OCI-LY1 (cell line): ENCODE measurements at regions not wholly inside any gene's neighbourhood (a gene's known extent, or its start where the extent isn't known, plus 50 kb on each side); places are given as distances from the start of the nearest gene placed in this dataset.

Source experiments
- H2AFZ ChIP-seq: fragments of 200-600 bp; sonication (generic), shearing (Covaris generic); 2 replicates; pipeline ENCODE4 v1.6.0; 2014; ENCODE audit warnings: antibody characterized with exemption, mild to moderate bottlenecking, low read length
- H3F3A ChIP-seq: fragments of 200-600 bp; sonication (generic), shearing (Covaris generic); 2 replicates; pipeline ENCODE4 v1.6.0; 2014; ENCODE audit warnings: mild to moderate bottlenecking, antibody characterized with exemption, low read length, moderate library complexity; ENCODE audit not compliant: insufficient read depth
- H3K27ac ChIP-seq: fragments of 200-600 bp; sonication (generic); 2 replicates; pipeline ENCODE4 v1.5.1; 2014; ENCODE audit warnings: low read length, mixed run types, mild to moderate bottlenecking, low read depth; ENCODE audit not compliant: poor library complexity, severe bottlenecking
- H3K27me3 ChIP-seq: fragments of 200-600 bp; sonication (generic); 2 replicates; pipeline ENCODE4 v1.6.0; 2014; ENCODE audit warnings: antibody characterized with exemption, mild to moderate bottlenecking, low read length, moderate library complexity; ENCODE audit not compliant: insufficient read depth
- H3K36me3 ChIP-seq: fragments of 200-600 bp; sonication (generic); 2 replicates; pipeline ENCODE4 v1.6.1; 2014; ENCODE audit warnings: mild to moderate bottlenecking, antibody characterized with exemption, low read length, moderate library complexity, mixed read lengths; ENCODE audit not compliant: insufficient read depth
- H3K4me1 ChIP-seq: fragments of 200-600 bp; sonication (generic); 2 replicates; pipeline ENCODE4 v1.5.1; 2014; ENCODE audit warnings: mild to moderate bottlenecking, low read length, moderate library complexity; ENCODE audit not compliant: insufficient read depth, severe bottlenecking
- H3K4me2 ChIP-seq: fragments of 200-600 bp; sonication (generic), shearing (Covaris generic); 2 replicates; pipeline ENCODE4 v1.6.1; 2014; ENCODE audit warnings: low read length
- H3K4me3 ChIP-seq: fragments of 200-600 bp; sonication (generic); 2 replicates; pipeline ENCODE4 v1.5.1; 2014; ENCODE audit warnings: low read length, low read depth, mild to moderate bottlenecking, mixed read lengths; ENCODE audit not compliant: poor library complexity, severe bottlenecking
- H3K79me2 ChIP-seq: fragments of 200-600 bp; shearing (Covaris generic); 2 replicates; pipeline ENCODE4 v1.6.1; 2016; ENCODE audit warnings: mixed run types, low read length, mixed read lengths; ENCODE audit not compliant: insufficient read depth
- H3K9ac ChIP-seq: fragments of 200-600 bp; sonication (generic), shearing (Covaris generic); 2 replicates; pipeline ENCODE4 v1.6.1; 2014; ENCODE audit warnings: mild to moderate bottlenecking, low read length, mixed read lengths
- H3K9me2 ChIP-seq: fragments of 200-600 bp; sonication (generic), shearing (Covaris generic); 2 replicates; pipeline ENCODE4 v1.6.1; 2014; ENCODE audit warnings: low read depth, mild to moderate bottlenecking, low read length, mixed read lengths
- H3K9me3 ChIP-seq: fragments of 200-600 bp; shearing (Covaris generic); 2 replicates; pipeline ENCODE4 v1.6.1; 2014; ENCODE audit warnings: low read length, mixed read lengths
- H4K20me1 ChIP-seq: fragments of 200-600 bp; sonication (generic), shearing (Covaris generic); 2 replicates; pipeline ENCODE4 v1.6.0; 2016; ENCODE audit warnings: mild to moderate bottlenecking, low read length; ENCODE audit not compliant: insufficient read depth
- CTCF ChIP-seq: fragments of 200-600 bp; sonication (generic), shearing (Covaris generic); IDR thresholded peaks from 2 replicates; pipeline ENCODE4 v1.5.1; 2017; ENCODE audit warnings: mild to moderate bottlenecking, antibody characterized with exemption, low read length, moderate library complexity, mixed read lengths
- EZH2 ChIP-seq: fragments of 200-600 bp; sonication (generic), shearing (Covaris generic); IDR thresholded peaks from 2 replicates; pipeline ENCODE4 v1.8.0; 2017; ENCODE audit warnings: borderline replicate concordance, mixed run types, mild to moderate bottlenecking, antibody characterized with exemption, low read length, moderate library complexity, mixed read lengths

GRCh38 chr5:14932902-14933469 lies 61.4 kb upstream of the ANKH start:
- no peak for TF ChIP-seq CTCF
- no peak for TF ChIP-seq EZH2
- no peaks in the 10 kb centered on the region for H3K36me3 ChIP-seq
- H3K27ac ChIP-seq: no peak overlapping the region
- no peaks in the 10 kb centered on the region for H4K20me1 ChIP-seq
- H3K9ac ChIP-seq: no peak overlapping the region
- no peaks in the 10 kb centered on the region for H3K9me2 ChIP-seq
- H3K4me1 ChIP-seq: no peaks in the 10 kb centered on the region
- no peak overlapping the region for H3K4me3 ChIP-seq
- no peaks in the 10 kb centered on the region for H3F3A ChIP-seq
- H3K27me3 ChIP-seq: no peaks in the 10 kb centered on the region
- no peak overlapping the region for H2AFZ ChIP-seq
- no peak overlapping the region for H3K4me2 ChIP-seq
- no peaks in the 10 kb centered on the region for H3K79me2 ChIP-seq
- H3K9me3 ChIP-seq: no peaks in the 10 kb centered on the region

GRCh38 chr5:14930486-14930885 lies 58.9 kb upstream of the ANKH start:
- no peak overlapping the region for H2AFZ ChIP-seq
- H3K27ac ChIP-seq: no peak overlapping the region
- no peak overlapping the region for H3K4me2 ChIP-seq
- no peaks in the 10 kb centered on the region for H4K20me1 ChIP-seq
- no peaks in the 10 kb centered on the region for H3F3A ChIP-seq
- TF ChIP-seq EZH2: no peak
- no peak for TF ChIP-seq CTCF
- H3K79me2 ChIP-seq: no peaks in the 10 kb centered on the region
- no peaks in the 10 kb centered on the region for H3K27me3 ChIP-seq
- no peaks in the 10 kb centered on the region for H3K36me3 ChIP-seq
- H3K4me1 ChIP-seq: no peaks in the 10 kb centered on the region
- no peak overlapping the region for H3K9ac ChIP-seq
- H3K9me2 ChIP-seq: no peaks in the 10 kb centered on the region
- no peak overlapping the region for H3K4me3 ChIP-seq
- no peaks in the 10 kb centered on the region for H3K9me3 ChIP-seq

GRCh38 chr5:14929293-14930065 lies 57.9 kb upstream of the ANKH start:
- Histone ChIP-seq H3K79me2 (no peaks in the 10 kb centered on the region), H3F3A (no peaks in the 10 kb centered on the region), H3K9ac (no peak overlapping the region), H3K4me1 (no peaks in the 10 kb centered on the region), H3K9me3 (no peaks in the 10 kb centered on the region), H3K4me3 (no peak overlapping the region), H3K27me3 (no peaks in the 10 kb centered on the region), H3K4me2 (no peak overlapping the region), H3K36me3 (no peaks in the 10 kb centered on the region), H2AFZ (no peak overlapping the region), H4K20me1 (no peaks in the 10 kb centered on the region), H3K9me2 (no peaks in the 10 kb centered on the region), H3K27ac (no peak overlapping the region)
- TF ChIP-seq EZH2 (no peak), CTCF (no peak)
